ENCODE measurements at regions not wholly inside any gene's neighbourhood (a gene's known extent, or its start where the extent isn't known, plus 50 kb on each side); places are given as distances from the start of the nearest gene placed in this dataset.

GRCh38 chr11:97389270-97389669 lies 999.5 kb downstream of the JRKL start:
- TF ChIP-seq CTCF (IDR thresholded peaks at IDR 0.05; ENCODE audit: insufficient read depth, low read length, poor library complexity, severe bottlenecking), result no peak
- no peak for TF ChIP-seq EZH2phosphoT487 (conservative IDR thresholded peaks at IDR 0.05; ENCODE audit: low read length)
